ENCODE measurements at regions not wholly inside any gene's neighbourhood (a gene's known extent, or its start where the extent isn't known, plus 50 kb on each side); places are given as distances from the start of the nearest gene placed in this dataset.

GRCh38 chr10:131644289-131644688 is 256.5 kb upstream of the PPP2R2D start:
- Histone ChIP-seq H3K4me1 (ENCODE audit: insufficient read depth, low read length, poor library complexity, severe bottlenecking) (no peaks in the 10 kb centered on the region), H3K4me3 (ENCODE audit: low read depth, low read length, poor library complexity, severe bottlenecking) (no peak overlapping the region), H3K27me3 (replicated peaks; ENCODE audit: insufficient read depth, low read depth, low read length, poor library complexity) (no peaks in the 10 kb centered on the region), H3K36me3 (ENCODE audit: insufficient read depth, low read length, poor library complexity, severe bottlenecking) (no peaks in the 10 kb centered on the region), H3K27ac (ENCODE audit: low read depth, low read length, poor library complexity, severe bottlenecking) (no peak overlapping the region), H3K9me3 (ENCODE audit: low read depth, low read length, poor library complexity, severe bottlenecking) (no peaks in the 10 kb centered on the region)
- no peak for DNase-seq (ENCODE audit: low spot score)
- intact Hi-C loops (cut with micrococcal nuclease; ENCODE audit: unreplicated experiment), result no loop called here
- no TSS peak for BruUV-seq (replicated peaks)
- ChIA-PET CTCF (no interaction called here), POLR2A (ENCODE audit: low non-redundant PET) (no interaction called here)
- TF ChIP-seq EZH2 (IDR thresholded peaks at IDR 0.05; ENCODE audit: borderline replicate concordance, low read depth, low read length, poor library complexity, severe bottlenecking) (no peak), CTCF (conservative IDR thresholded peaks at IDR 0.05; ENCODE audit: low read depth, low read length) (no peak)

- ChIA-PET CTCF (no interaction called here), POLR2A (ENCODE audit: low non-redundant PET) (no interaction called here)
- Histone ChIP-seq H3K4me3 (ENCODE audit: low read depth, low read length, poor library complexity, severe bottlenecking) (no peak overlapping the region), H3K27me3 (replicated peaks; ENCODE audit: insufficient read depth, low read depth, low read length, poor library complexity) (peaks cover 3% of the 10 kb centered on the region), H3K4me1 (ENCODE audit: insufficient read depth, low read length, poor library complexity, severe bottlenecking) (no peaks in the 10 kb centered on the region), H3K36me3 (ENCODE audit: insufficient read depth, low read length, poor library complexity, severe bottlenecking) (no peaks in the 10 kb centered on the region), H3K9me3 (ENCODE audit: low read depth, low read length, poor library complexity, severe bottlenecking) (no peaks in the 10 kb centered on the region), H3K27ac (ENCODE audit: low read depth, low read length, poor library complexity, severe bottlenecking) (no peak overlapping the region)
- no peak for TF ChIP-seq CTCF (conservative IDR thresholded peaks at IDR 0.05; ENCODE audit: low read depth, low read length)
- no peak for TF ChIP-seq EZH2 (IDR thresholded peaks at IDR 0.05; ENCODE audit: borderline replicate concordance, low read depth, low read length, poor library complexity, severe bottlenecking)
- intact Hi-C loops (cut with micrococcal nuclease; ENCODE audit: unreplicated experiment), result no loop called here
- no TSS peak for BruUV-seq (replicated peaks)
- DNase-seq (ENCODE audit: low spot score), result no peak
Measured at GRCh38 chr10:131644864-131645658, 255.7 kb upstream of the PPP2R2D start.

GRCh38 chr10:131645756-131646155 is 255.1 kb upstream of the PPP2R2D start:
- peaks cover 4% of the 10 kb centered on the region for H3K27me3 ChIP-seq (replicated peaks; ENCODE audit: insufficient read depth, low read depth, low read length, poor library complexity)
- H3K4me1 ChIP-seq (ENCODE audit: insufficient read depth, low read length, poor library complexity, severe bottlenecking), result no peaks in the 10 kb centered on the region
- H3K36me3 ChIP-seq (ENCODE audit: insufficient read depth, low read length, poor library complexity, severe bottlenecking), result no peaks in the 10 kb centered on the region
- ChIA-PET POLR2A (ENCODE audit: low non-redundant PET) (no interaction called here), CTCF (no interaction called here)
- intact Hi-C loops (cut with micrococcal nuclease; ENCODE audit: unreplicated experiment), result no loop called here
- no peak for DNase-seq (ENCODE audit: low spot score)
- H3K9me3 ChIP-seq (ENCODE audit: low read depth, low read length, poor library complexity, severe bottlenecking), result no peaks in the 10 kb centered on the region
- no peak overlapping the region for H3K27ac ChIP-seq (ENCODE audit: low read depth, low read length, poor library complexity, severe bottlenecking)
- no peak overlapping the region for H3K4me3 ChIP-seq (ENCODE audit: low read depth, low read length, poor library complexity, severe bottlenecking)
- no TSS peak for BruUV-seq (replicated peaks)
- no peak for TF ChIP-seq EZH2 (IDR thresholded peaks at IDR 0.05; ENCODE audit: borderline replicate concordance, low read depth, low read length, poor library complexity, severe bottlenecking)
- TF ChIP-seq CTCF (conservative IDR thresholded peaks at IDR 0.05; ENCODE audit: low read depth, low read length), result no peak
